T47D (cell line): ENCODE measurements at regions not wholly inside any gene's neighbourhood (a gene's known extent, or its start where the extent isn't known, plus 50 kb on each side); places are given as distances from the start of the nearest gene placed in this dataset.

ENCODE experiments used
- DNase-seq, 2 experiments: peaks; one replicate each; pipeline versions ENCODE4 v3.0.0 to v3.0.0-alpha.2; 2011 to 2012; ENCODE audit warnings: low read depth in 1 of 2, low spot score in 1 of 2
- JUND ChIP-seq: IDR thresholded peaks from 2 replicates; pipeline ENCODE4 v1.6.1; 2012; ENCODE audit warnings: low read depth
- in situ Hi-C: cut with HindIII; loops from 2 replicates; pipeline ENCODE4 v1.10.0; 2016; ENCODE audit warnings: low sequenced_read_pairs, low pct_unique_long_range_greater_than_20kb

GRCh38 chr1:243996223-243996622, 54.9 kb upstream of the ZBTB18 start:
- in situ Hi-C loops: no loop called here
- no peak for DNase-seq
- no peak for TF ChIP-seq JUND

DNA sequence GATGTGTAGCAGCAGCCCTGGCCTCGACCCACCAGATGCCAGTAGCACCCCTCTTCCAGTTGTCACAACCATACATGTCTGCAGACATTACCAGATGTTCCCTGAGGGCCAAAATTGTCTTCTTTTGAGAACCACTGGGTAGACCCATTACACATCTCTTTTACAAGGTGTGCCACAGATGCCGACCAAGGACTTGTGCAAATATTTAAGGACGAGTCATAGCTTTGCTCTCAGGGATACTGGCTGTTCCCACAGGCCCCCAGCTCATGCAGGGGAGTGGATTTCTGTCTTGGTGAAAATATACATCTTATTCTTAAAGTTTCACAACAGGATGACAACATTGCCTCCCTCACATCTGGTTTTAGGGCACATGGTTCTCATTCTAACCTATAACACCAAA, 59.4 kb upstream of the ZBTB18 start:
- in situ Hi-C loops: no loop called here
- TF ChIP-seq JUND: no peak
- no peak for DNase-seq

- no peak for TF ChIP-seq JUND
- in situ Hi-C loops: no loop called here
- no peak for DNase-seq
These were observed 66.3 kb upstream of the ZBTB18 start for GRCh38 chr1:243984788-243985187.

DNA sequence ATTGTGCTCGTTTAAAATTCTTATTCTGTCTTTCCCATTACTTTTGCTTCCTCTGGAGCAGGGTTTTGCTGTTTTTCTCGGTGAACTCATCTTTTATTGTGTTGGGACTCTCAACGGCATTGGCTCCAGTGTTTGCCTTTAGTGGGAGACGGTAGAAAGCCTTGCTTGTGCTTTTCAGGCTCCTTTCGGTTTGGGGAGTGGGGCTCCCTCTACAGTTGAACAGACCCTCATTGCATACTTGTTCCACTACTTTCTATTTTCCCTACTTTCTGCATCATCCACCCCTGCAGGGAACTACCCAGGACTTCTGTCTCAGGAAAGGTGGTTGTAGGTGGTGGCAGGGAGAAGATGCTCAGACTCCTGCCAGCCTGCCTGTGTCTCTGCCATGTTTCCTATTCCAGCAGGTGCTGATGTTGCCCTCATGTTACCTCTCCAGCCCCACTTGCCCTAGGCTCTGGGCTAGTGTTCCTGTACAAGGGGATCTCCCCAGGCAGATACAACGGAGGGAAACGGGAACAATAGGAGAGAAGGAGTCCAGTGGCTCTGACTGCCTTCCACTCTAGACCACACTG, 68.5 kb upstream of the ZBTB18 start:
- in situ Hi-C loops: no loop called here
- no peak for TF ChIP-seq JUND
- DNase-seq: no peak

DNA sequence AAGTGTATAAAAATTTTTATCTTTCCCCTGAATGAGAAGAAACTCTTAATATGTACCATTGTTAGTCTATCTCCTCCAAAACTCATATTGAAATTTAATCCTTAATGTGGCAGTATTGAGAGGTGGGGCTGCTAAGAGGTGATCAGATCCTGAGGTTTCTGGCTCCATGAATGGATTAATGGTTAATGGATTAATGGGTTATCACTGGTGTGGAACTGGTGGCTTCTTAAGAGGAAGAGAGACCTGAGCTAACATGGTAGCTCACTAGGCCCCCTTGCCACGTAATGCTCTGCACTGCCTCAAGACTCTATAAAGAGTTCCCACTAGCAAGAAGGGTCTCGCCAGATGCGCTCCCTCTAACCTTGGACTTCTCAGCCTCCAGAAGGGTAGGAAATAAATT, 70.6 kb upstream of the ZBTB18 start:
- in situ Hi-C loops: no loop called here
- no peak for TF ChIP-seq JUND

DNA sequence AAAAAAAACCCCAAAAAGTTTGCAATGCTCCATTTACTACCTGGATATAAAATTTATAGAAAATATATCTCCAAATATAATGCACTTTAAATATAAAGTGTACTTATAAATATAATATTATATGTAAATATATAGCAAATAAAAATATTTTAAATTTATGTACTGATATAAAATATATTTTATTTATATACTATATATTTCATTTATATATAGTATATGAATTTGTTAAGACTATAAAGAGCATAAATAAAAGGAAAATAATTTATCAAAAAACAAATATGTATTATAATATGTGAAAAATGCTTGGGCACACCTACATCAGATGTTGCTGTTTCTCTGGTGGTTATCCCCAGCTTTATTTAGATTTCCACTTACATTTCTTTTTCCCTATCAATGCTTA, 71.0 kb upstream of the ZBTB18 start:
- no peak for TF ChIP-seq JUND
- no peak for DNase-seq
- in situ Hi-C loops: no loop called here

More for the DNA sequence above, 70.6 kb upstream of the ZBTB18 start:
- DNase-seq: no peak

GRCh38 chr1:243979396-243979795, 71.7 kb upstream of the ZBTB18 start:
- in situ Hi-C loops: no loop called here
- TF ChIP-seq JUND: no peak
- DNase-seq: no peak

- no peak for DNase-seq
- in situ Hi-C loops: no loop called here
- TF ChIP-seq JUND: no peak
These were observed 74.0 kb upstream of the ZBTB18 start for GRCh38 chr1:243977094-243977493.

DNA sequence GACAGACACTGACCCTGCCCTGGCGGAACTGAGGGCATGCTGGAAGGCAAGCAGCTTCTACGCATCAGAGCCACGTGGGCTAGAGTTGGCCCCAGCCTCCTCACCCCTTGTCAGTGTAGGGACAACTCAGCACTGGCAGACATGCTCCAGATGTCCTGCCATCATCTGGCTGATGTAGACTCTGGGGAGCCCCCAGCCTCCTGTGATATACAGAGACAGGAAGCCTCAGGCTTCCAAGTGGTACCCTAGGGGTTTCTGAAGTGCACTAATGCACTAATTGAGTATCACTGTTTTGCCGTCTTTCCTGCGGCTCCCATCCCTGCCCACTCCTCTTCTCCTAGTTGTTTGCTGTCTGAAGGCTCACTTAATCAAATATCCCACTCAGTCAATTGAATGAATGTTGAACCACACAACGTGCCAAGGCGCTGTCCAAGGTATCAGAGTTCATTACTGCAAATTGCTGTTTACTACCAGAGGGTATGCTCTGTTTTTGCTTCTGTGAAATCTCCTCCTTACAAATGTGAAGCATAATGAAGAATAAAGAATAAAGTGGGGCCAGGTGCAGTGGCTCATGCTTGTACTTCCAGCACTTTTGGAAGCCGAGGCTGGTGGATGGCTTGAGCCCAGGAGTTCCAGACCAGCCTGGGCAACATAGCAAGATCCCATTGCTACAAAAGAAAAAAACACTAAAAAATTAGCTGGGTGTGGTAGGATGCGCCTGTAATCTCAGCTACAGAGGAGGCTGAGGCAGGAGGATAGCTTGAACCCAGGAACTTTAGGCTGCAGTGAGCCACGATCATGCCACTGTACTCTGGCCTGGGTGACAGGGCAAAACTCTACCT, 76.4 kb upstream of the ZBTB18 start:
- no peak for TF ChIP-seq JUND
- in situ Hi-C loops: no loop called here
- DNase-seq: peak in 1 of 2 experiments; percentile 66

DNA sequence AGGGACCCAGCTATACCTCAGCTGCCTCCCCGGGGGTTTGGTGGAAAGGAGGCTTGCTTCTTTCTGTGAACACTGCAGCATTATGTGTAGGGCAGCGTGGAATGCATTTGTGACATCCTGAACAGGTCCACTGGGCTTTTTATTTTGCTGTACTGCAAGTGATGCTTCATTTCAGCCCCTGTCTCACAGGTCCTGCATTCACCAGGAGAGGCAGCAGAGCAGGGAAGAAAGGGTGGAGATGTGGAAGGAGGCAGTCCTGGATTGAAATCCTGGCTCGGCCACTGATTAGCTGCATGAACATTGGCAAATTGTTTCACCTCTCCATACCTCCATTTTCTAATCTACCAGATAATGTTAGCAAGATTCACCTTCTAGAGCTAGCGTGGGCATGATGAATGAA, 77.9 kb upstream of the ZBTB18 start:
- no peak for TF ChIP-seq JUND
- in situ Hi-C loops: no loop called here
- DNase-seq: no peak

DNA sequence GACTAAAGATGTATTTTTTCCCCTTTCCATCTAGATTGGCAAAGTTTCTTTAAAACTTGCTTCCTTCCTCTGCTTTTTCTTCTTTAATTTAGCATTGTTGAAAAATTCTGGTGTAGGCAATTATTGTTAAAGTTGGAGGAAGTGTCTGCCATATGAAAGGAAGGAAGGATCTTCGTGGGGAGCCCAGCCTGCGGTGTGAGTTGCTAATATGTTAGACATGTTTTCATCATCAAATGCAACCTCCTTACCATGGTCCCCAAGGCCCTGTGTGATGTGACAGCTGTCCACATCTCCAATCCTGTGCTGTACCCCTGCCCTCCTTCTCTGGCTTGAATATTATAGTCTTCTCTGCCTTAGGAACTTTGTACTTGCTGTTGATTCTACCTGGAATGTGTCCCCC, 81.0 kb upstream of the ZBTB18 start:
- in situ Hi-C loops: no loop called here

GRCh38 chr1:243968413-243968812, 82.7 kb upstream of the ZBTB18 start:
- in situ Hi-C loops: no loop called here
- no peak for DNase-seq
- no peak for TF ChIP-seq JUND

More for the DNA sequence above, 81.0 kb upstream of the ZBTB18 start:
- DNase-seq: no peak
- no peak for TF ChIP-seq JUND

DNA sequence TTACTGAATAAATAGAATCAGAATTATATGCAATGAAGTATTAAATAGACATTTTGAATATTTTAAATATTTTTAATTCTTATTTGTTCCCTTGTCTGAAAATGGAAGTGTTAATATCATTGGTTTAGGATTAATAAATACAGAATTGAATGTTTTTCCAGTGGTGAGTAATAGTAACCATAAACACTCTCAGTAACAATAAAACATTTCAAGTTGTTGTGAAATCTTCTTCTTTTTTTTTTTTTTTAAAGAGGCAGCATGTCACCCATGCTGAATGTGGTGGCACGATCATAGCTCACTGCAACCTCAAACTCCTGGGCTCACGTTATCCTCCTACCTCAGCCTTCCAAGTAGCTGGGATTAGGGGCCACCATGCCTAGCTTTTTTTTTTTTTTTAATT, 86.2 kb upstream of the ZBTB18 start:
- DNase-seq: no peak
- in situ Hi-C loops: no loop called here
- TF ChIP-seq JUND: no peak
